GM23338 (cell line): ENCODE measurements at regions not wholly inside any gene's neighbourhood (a gene's known extent, or its start where the extent isn't known, plus 50 kb on each side); places are given as distances from the start of the nearest gene placed in this dataset.

Experiments
- ATAC-seq: fragments of 200-7000 bp; cut with Tn5 transposase; 3 replicates; pipeline ENCODE4 v1.9.1; 2020
- DNase-seq: peaks from one replicate; pipeline ENCODE4 v3.0.0-alpha.2; 2015; ENCODE audit warnings: low spot score
- H2AFZ ChIP-seq: fragments of 200-600 bp; sonication (generic); 2 replicates; pipeline ENCODE4 v1.8.0; 2016; ENCODE audit warnings: antibody characterized with exemption, mild to moderate bottlenecking, moderate library complexity
- H3F3A ChIP-seq: fragments of 200-600 bp; sonication (generic); replicated peaks from 2 replicates; pipeline ENCODE4 v1.8.0; 2017; ENCODE audit warnings: antibody characterized with exemption, mixed run types, low read depth
- H3K27ac ChIP-seq: fragments of 200-600 bp; sonication (generic); 2 replicates; pipeline ENCODE4 v1.6.1; 2016; ENCODE audit warnings: low read depth
- H3K27me3 ChIP-seq: fragments of 200-600 bp; sonication (generic); 2 replicates; pipeline ENCODE4 v1.8.0; 2016; ENCODE audit warnings: mild to moderate bottlenecking, mixed run types, moderate library complexity; ENCODE audit not compliant: insufficient read depth
- H3K36me3 ChIP-seq: fragments of 200-600 bp; sonication (generic); 2 replicates; pipeline ENCODE4 v1.8.0; 2016; ENCODE audit warnings: mild to moderate bottlenecking; ENCODE audit not compliant: insufficient read depth
- H3K4me1 ChIP-seq: fragments of 200-600 bp; sonication (generic); 2 replicates; pipeline ENCODE4 v1.8.0; 2016; ENCODE audit warnings: mild to moderate bottlenecking, moderate library complexity; ENCODE audit not compliant: insufficient read depth
- H3K4me2 ChIP-seq: fragments of 200-600 bp; sonication (generic); 2 replicates; pipeline ENCODE4 v1.7.1; 2017; ENCODE audit warnings: mixed run types
- H3K4me3 ChIP-seq: fragments of 200-600 bp; sonication (generic); 2 replicates; pipeline ENCODE4 v1.6.1; 2016; ENCODE audit warnings: mixed run types
- H3K79me2 ChIP-seq: fragments of 200-600 bp; sonication (generic); replicated peaks from 2 replicates; pipeline ENCODE4 v1.8.0; 2017; ENCODE audit warnings: mild to moderate bottlenecking; ENCODE audit not compliant: insufficient read depth
- H3K9me2 ChIP-seq: fragments of 200-600 bp; sonication (generic); 2 replicates; pipeline ENCODE4 v1.8.0; 2017; ENCODE audit not compliant: insufficient read depth
- H4K20me1 ChIP-seq: fragments of 200-600 bp; sonication (generic); replicated peaks from 2 replicates; pipeline ENCODE4 v1.8.0; 2017; ENCODE audit warnings: mild to moderate bottlenecking; ENCODE audit not compliant: insufficient read depth
- H3K27ac Mint-ChIP-seq: 2 replicates; pipeline ENCODE4 v1.8.0; 2020; ENCODE audit warnings: inconsistent platforms, mild to moderate bottlenecking, moderate library complexity, mixed read lengths
- H3K27me3 Mint-ChIP-seq: 3 replicates; pipeline ENCODE4 v1.8.0; 2022; ENCODE audit warnings: low read depth, mild to moderate bottlenecking, moderate library complexity, mixed read lengths, inconsistent platforms; ENCODE audit not compliant: insufficient read depth, poor library complexity
- H3K36me3 Mint-ChIP-seq: 3 replicates; pipeline ENCODE4 v1.8.0; 2021; ENCODE audit warnings: low read depth, mild to moderate bottlenecking, inconsistent platforms, moderate library complexity, mixed read lengths
- H3K4me1 Mint-ChIP-seq: 3 replicates; pipeline ENCODE4 v1.8.0; 2020; ENCODE audit warnings: mild to moderate bottlenecking, inconsistent platforms, mixed read lengths
- H3K4me3 Mint-ChIP-seq: 3 replicates; pipeline ENCODE4 v1.8.0; 2021; ENCODE audit warnings: moderate library complexity, mild to moderate bottlenecking, inconsistent platforms, mixed read lengths
- H3K9me3 Mint-ChIP-seq: 3 replicates; pipeline ENCODE4 v1.8.0; 2020; ENCODE audit warnings: moderate library complexity, mild to moderate bottlenecking, inconsistent platforms, mixed read lengths
- CREB1 ChIP-seq: fragments of 250-450 bp; sonication (Bioruptor Pico); IDR thresholded peaks from 2 replicates; pipeline ENCODE4 v1.5.0; 2020; ENCODE audit warnings: low read depth, mild to moderate bottlenecking, moderate library complexity
- EZH2phosphoT487 ChIP-seq: fragments of 200-600 bp; sonication (generic); IDR thresholded peaks from one replicate; pipeline ENCODE4 v1.8.1; 2018; ENCODE audit warnings: antibody characterized with exemption; ENCODE audit not compliant: unreplicated experiment
- JUNB ChIP-seq: IDR thresholded peaks from one replicate; pipeline ENCODE4 v1.6.1; 2016; ENCODE audit warnings: antibody characterized with exemption; ENCODE audit not compliant: unreplicated experiment
- NANOG ChIP-seq: IDR thresholded peaks from 2 replicates; pipeline ENCODE4 v1.6.1; 2016; ENCODE audit warnings: antibody characterized with exemption, borderline replicate concordance
- POLR2AphosphoS5 ChIP-seq: IDR thresholded peaks from 2 replicates; pipeline ENCODE4 v1.6.1; 2016; ENCODE audit warnings: antibody characterized with exemption, low read depth
- STAT1 ChIP-seq: IDR thresholded peaks from one replicate; pipeline ENCODE4 v1.6.1; 2016; ENCODE audit warnings: antibody characterized with exemption; ENCODE audit not compliant: unreplicated experiment
- ZNF114 ChIP-seq: fragments of 250-450 bp; sonication (Bioruptor Pico); IDR thresholded peaks from 2 replicates; pipeline ENCODE4 v1.5.0; 2020; ENCODE audit warnings: mild to moderate bottlenecking, moderate library complexity
- TF ChIP-seq, protein P1 (sequence below): fragments of 250-450 bp; sonication (Bioruptor Pico); IDR thresholded peaks from 2 replicates; pipeline ENCODE4 v1.5.0; 2020; ENCODE audit warnings: mild to moderate bottlenecking, moderate library complexity
- TF ChIP-seq, protein P2 (sequence below), 2 experiments: fragments of 200-600 bp in 1 of 2; sonication (generic) in 1 of 2; conservative IDR thresholded peaks; 2 replicates each; pipeline versions ENCODE4 v1.5.1 to v1.6.1; 2016 to 2017; ENCODE audit warnings: antibody characterized with exemption in 2 of 2, low read depth in 2 of 2, mild to moderate bottlenecking in 2 of 2, moderate library complexity in 1 of 2
- TF ChIP-seq, protein P3 (sequence below): IDR thresholded peaks from one replicate; pipeline ENCODE4 v1.6.1; 2018; ENCODE audit warnings: antibody characterized with exemption; ENCODE audit not compliant: unreplicated experiment
- TF ChIP-seq, protein P4 (sequence below): IDR thresholded peaks from 2 replicates; pipeline ENCODE4 v1.6.1; 2016; ENCODE audit warnings: antibody characterized with exemption

DNA sequence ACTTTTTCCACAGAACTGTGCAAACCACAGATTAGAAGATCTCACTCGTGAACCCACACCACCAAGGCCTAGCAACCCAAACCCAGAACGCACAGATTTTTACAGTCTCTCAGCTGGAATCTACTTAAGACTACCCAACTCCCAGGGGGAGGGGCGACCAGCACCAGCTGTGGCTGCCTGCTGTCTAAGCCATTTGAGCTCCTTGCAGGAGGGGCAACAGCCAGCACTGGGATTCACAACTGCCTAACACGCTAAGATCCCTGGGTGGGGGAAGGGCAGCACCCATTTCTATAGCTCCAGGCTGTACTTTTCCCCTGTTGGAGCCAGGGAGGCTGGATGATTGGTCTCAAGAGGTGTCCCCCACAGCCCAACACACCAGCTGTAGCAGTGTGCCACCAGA, 368.8 kb downstream of the SUCLA2 start:
- ATAC-seq = peak; percentile 57
- no peak overlapping the region for H3K4me3 ChIP-seq
- H3K27me3 Mint-ChIP-seq = no peaks in the 10 kb centered on the region
- peaks cover 9% of the 10 kb centered on the region; the same call in 1 of the 2 replicates for H3K9me2 ChIP-seq
- H3K4me3 Mint-ChIP-seq = no peak overlapping the region
- H3K4me1 ChIP-seq = no peaks in the 10 kb centered on the region
- H3K79me2 ChIP-seq = no peaks in the 10 kb centered on the region
- H3K36me3 Mint-ChIP-seq = peaks cover 9% of the 10 kb centered on the region; the same call in 2 of the 3 replicates
- peaks cover 6% of the 10 kb centered on the region for H3K4me1 Mint-ChIP-seq
- no peaks in the 10 kb centered on the region for H3F3A ChIP-seq
- H3K4me2 ChIP-seq = no peak overlapping the region
- no peak for DNase-seq
- peak overlapping the region; percentile 63; the same call in 1 of the 2 replicates for H2AFZ ChIP-seq
- peaks cover 39% of the 10 kb centered on the region for H3K9me3 Mint-ChIP-seq
- no peaks in the 10 kb centered on the region for H3K36me3 ChIP-seq
- no peaks in the 10 kb centered on the region for H4K20me1 ChIP-seq
- no peaks in the 10 kb centered on the region for H3K27me3 ChIP-seq
- no peak overlapping the region for H3K27ac Mint-ChIP-seq
- TF ChIP-seq POLR2AphosphoS5 = no peak
- TF ChIP-seq, protein P1, sequence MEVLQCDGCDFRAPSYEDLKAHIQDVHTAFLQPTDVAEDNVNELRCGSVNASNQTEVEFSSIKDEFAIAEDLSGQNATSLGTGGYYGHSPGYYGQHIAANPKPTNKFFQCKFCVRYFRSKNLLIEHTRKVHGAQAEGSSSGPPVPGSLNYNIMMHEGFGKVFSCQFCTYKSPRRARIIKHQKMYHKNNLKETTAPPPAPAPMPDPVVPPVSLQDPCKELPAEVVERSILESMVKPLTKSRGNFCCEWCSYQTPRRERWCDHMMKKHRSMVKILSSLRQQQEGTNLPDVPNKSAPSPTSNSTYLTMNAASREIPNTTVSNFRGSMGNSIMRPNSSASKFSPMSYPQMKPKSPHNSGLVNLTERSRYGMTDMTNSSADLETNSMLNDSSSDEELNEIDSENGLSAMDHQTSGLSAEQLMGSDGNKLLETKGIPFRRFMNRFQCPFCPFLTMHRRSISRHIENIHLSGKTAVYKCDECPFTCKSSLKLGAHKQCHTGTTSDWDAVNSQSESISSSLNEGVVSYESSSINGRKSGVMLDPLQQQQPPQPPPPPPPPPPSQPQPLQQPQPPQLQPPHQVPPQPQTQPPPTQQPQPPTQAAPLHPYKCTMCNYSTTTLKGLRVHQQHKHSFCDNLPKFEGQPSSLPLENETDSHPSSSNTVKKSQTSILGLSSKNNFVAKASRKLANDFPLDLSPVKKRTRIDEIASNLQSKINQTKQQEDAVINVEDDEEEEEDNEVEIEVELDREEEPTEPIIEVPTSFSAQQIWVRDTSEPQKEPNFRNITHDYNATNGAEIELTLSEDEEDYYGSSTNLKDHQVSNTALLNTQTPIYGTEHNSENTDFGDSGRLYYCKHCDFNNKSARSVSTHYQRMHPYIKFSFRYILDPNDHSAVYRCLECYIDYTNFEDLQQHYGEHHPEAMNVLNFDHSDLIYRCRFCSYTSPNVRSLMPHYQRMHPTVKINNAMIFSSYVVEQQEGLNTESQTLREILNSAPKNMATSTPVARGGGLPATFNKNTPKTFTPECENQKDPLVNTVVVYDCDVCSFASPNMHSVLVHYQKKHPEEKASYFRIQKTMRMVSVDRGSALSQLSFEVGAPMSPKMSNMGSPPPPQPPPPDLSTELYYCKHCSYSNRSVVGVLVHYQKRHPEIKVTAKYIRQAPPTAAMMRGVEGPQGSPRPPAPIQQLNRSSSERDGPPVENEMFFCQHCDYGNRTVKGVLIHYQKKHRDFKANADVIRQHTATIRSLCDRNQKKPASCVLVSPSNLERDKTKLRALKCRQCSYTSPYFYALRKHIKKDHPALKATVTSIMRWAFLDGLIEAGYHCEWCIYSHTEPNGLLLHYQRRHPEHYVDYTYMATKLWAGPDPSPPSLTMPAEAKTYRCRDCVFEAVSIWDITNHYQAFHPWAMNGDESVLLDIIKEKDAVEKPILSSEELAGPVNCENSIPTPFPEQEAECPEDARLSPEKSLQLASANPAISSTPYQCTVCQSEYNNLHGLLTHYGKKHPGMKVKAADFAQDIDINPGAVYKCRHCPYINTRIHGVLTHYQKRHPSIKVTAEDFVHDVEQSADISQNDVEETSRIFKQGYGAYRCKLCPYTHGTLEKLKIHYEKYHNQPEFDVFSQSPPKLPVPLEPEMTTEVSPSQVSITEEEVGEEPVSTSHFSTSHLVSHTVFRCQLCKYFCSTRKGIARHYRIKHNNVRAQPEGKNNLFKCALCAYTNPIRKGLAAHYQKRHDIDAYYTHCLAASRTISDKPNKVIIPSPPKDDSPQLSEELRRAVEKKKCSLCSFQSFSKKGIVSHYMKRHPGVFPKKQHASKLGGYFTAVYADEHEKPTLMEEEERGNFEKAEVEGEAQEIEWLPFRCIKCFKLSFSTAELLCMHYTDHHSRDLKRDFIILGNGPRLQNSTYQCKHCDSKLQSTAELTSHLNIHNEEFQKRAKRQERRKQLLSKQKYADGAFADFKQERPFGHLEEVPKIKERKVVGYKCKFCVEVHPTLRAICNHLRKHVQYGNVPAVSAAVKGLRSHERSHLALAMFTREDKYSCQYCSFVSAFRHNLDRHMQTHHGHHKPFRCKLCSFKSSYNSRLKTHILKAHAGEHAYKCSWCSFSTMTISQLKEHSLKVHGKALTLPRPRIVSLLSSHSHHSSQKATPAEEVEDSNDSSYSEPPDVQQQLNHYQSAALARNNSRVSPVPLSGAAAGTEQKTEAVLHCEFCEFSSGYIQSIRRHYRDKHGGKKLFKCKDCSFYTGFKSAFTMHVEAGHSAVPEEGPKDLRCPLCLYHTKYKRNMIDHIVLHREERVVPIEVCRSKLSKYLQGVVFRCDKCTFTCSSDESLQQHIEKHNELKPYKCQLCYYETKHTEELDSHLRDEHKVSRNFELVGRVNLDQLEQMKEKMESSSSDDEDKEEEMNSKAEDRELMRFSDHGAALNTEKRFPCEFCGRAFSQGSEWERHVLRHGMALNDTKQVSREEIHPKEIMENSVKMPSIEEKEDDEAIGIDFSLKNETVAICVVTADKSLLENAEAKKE (CRISPR knock-in tag) = no peak
- no peak for TF ChIP-seq ZNF114 (CRISPR knock-in tag)
- TF ChIP-seq JUNB = no peak
- TF ChIP-seq, protein P2, sequence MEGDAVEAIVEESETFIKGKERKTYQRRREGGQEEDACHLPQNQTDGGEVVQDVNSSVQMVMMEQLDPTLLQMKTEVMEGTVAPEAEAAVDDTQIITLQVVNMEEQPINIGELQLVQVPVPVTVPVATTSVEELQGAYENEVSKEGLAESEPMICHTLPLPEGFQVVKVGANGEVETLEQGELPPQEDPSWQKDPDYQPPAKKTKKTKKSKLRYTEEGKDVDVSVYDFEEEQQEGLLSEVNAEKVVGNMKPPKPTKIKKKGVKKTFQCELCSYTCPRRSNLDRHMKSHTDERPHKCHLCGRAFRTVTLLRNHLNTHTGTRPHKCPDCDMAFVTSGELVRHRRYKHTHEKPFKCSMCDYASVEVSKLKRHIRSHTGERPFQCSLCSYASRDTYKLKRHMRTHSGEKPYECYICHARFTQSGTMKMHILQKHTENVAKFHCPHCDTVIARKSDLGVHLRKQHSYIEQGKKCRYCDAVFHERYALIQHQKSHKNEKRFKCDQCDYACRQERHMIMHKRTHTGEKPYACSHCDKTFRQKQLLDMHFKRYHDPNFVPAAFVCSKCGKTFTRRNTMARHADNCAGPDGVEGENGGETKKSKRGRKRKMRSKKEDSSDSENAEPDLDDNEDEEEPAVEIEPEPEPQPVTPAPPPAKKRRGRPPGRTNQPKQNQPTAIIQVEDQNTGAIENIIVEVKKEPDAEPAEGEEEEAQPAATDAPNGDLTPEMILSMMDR (conservative IDR thresholded peaks at IDR 0.05; ENCODE audit: low read depth in 2 of 2) = no peak
- TF ChIP-seq EZH2phosphoT487 = no peak
- TF ChIP-seq, protein P3, sequence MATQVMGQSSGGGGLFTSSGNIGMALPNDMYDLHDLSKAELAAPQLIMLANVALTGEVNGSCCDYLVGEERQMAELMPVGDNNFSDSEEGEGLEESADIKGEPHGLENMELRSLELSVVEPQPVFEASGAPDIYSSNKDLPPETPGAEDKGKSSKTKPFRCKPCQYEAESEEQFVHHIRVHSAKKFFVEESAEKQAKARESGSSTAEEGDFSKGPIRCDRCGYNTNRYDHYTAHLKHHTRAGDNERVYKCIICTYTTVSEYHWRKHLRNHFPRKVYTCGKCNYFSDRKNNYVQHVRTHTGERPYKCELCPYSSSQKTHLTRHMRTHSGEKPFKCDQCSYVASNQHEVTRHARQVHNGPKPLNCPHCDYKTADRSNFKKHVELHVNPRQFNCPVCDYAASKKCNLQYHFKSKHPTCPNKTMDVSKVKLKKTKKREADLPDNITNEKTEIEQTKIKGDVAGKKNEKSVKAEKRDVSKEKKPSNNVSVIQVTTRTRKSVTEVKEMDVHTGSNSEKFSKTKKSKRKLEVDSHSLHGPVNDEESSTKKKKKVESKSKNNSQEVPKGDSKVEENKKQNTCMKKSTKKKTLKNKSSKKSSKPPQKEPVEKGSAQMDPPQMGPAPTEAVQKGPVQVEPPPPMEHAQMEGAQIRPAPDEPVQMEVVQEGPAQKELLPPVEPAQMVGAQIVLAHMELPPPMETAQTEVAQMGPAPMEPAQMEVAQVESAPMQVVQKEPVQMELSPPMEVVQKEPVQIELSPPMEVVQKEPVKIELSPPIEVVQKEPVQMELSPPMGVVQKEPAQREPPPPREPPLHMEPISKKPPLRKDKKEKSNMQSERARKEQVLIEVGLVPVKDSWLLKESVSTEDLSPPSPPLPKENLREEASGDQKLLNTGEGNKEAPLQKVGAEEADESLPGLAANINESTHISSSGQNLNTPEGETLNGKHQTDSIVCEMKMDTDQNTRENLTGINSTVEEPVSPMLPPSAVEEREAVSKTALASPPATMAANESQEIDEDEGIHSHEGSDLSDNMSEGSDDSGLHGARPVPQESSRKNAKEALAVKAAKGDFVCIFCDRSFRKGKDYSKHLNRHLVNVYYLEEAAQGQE = no peak
- TF ChIP-seq, protein P4, sequence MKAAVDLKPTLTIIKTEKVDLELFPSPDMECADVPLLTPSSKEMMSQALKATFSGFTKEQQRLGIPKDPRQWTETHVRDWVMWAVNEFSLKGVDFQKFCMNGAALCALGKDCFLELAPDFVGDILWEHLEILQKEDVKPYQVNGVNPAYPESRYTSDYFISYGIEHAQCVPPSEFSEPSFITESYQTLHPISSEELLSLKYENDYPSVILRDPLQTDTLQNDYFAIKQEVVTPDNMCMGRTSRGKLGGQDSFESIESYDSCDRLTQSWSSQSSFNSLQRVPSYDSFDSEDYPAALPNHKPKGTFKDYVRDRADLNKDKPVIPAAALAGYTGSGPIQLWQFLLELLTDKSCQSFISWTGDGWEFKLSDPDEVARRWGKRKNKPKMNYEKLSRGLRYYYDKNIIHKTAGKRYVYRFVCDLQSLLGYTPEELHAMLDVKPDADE = no peak
- TF ChIP-seq CREB1 (CRISPR knock-in tag) = no peak
- no peak for TF ChIP-seq STAT1
- no peak for TF ChIP-seq NANOG
- no peak overlapping the region for H3K27ac ChIP-seq
